ENCODE measurements at regions not wholly inside any gene's neighbourhood (a gene's known extent, or its start where the extent isn't known, plus 50 kb on each side); places are given as distances from the start of the nearest gene placed in this dataset.

DNA sequence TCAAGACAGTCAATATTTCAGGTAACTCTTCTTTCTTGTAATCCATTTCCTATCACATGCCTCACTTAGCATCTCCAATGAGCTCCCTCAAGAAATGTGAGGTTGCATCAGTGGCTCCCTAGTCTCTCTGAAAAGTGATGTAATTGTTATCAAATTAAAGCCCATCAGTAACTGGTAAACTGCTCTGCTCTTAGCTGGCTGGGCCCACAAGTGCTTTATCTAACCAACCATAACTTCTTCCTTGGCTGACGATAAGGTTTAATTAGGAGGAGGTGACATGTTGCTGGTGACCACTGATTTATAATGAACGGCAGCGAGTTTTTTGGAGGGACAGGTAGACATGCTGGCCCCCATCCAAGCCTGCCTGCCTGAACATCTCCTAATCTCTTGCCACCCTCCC lies 79.6 kb downstream of the RTP4 start:
- H3K4me1 Mint-ChIP-seq, result no peaks in the 10 kb centered on the region
- DNase-seq (ENCODE audit: low spot score in 2 of 2, unreplicated experiment in 2 of 2), result no peak
- H3K9me3 Mint-ChIP-seq, result peaks cover 12% of the 10 kb centered on the region
- H3K27ac Mint-ChIP-seq, result no peak overlapping the region
- TF ChIP-seq, protein P1, sequence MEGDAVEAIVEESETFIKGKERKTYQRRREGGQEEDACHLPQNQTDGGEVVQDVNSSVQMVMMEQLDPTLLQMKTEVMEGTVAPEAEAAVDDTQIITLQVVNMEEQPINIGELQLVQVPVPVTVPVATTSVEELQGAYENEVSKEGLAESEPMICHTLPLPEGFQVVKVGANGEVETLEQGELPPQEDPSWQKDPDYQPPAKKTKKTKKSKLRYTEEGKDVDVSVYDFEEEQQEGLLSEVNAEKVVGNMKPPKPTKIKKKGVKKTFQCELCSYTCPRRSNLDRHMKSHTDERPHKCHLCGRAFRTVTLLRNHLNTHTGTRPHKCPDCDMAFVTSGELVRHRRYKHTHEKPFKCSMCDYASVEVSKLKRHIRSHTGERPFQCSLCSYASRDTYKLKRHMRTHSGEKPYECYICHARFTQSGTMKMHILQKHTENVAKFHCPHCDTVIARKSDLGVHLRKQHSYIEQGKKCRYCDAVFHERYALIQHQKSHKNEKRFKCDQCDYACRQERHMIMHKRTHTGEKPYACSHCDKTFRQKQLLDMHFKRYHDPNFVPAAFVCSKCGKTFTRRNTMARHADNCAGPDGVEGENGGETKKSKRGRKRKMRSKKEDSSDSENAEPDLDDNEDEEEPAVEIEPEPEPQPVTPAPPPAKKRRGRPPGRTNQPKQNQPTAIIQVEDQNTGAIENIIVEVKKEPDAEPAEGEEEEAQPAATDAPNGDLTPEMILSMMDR (IDR thresholded peaks at IDR 0.05; ENCODE audit: unreplicated experiment), result no peak
- no peak overlapping the region for H3K4me3 Mint-ChIP-seq
- H3K36me3 Mint-ChIP-seq, result no peaks in the 10 kb centered on the region
- H3K27me3 Mint-ChIP-seq (ENCODE audit: low read depth), result no peaks in the 10 kb centered on the region

DNA sequence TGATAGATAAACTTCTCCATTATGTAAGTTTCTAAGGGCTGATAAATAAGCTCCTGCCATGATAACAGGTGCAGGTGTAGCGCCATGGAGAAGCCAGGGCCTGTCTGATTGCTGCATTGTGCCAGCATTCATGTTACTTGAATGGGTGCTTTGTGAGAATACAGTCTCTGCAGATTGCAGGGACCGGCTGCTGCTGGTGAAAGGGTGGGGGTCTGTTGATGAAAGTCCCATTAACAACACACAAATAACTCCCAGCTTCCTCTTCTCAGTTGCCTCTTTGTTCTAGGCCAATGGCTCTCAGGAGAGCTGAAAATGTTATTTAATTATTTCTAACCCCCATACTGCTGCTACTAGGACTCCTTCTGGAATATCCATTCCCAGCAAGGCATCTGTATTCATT lies 77.2 kb downstream of the RTP4 start:
- no peak overlapping the region for H3K27ac Mint-ChIP-seq
- H3K27me3 Mint-ChIP-seq (ENCODE audit: low read depth), result no peaks in the 10 kb centered on the region
- TF ChIP-seq, protein P1 (IDR thresholded peaks at IDR 0.05; ENCODE audit: unreplicated experiment), result no peak
- no peak overlapping the region for H3K4me3 Mint-ChIP-seq
- no peaks in the 10 kb centered on the region for H3K36me3 Mint-ChIP-seq
- DNase-seq (ENCODE audit: low spot score in 2 of 2, unreplicated experiment in 2 of 2), result no peak
- no peaks in the 10 kb centered on the region for H3K4me1 Mint-ChIP-seq
- H3K9me3 Mint-ChIP-seq, result no peaks in the 10 kb centered on the region

DNA sequence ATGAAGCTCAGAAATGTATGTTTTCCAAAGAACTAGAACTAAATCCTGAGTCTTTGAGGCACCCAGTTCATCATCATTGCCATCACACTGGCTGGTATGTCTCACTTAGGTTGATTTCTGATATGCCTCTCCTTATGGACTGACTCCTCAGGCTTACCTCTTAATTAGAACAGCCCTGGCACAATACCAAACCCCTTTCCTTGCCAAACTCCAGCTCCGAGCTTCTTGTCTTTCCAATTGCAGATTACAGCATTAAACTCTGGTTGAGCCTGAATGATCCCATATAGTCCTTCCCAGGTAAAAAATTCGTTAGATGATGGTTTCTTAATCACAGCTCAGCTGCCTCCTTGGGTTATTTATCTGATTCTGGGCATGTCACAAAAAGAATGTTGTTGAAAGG lies 66.3 kb downstream of the RTP4 start:
- TF ChIP-seq, protein P1 (IDR thresholded peaks at IDR 0.05; ENCODE audit: unreplicated experiment), result no peak
- Mint-ChIP-seq H3K36me3 (no peaks in the 10 kb centered on the region), H3K9me3 (peaks cover 10% of the 10 kb centered on the region), H3K4me3 (no peak overlapping the region), H3K27ac (no peak overlapping the region), H3K4me1 (peaks cover 8% of the 10 kb centered on the region), H3K27me3 (ENCODE audit: low read depth) (no peaks in the 10 kb centered on the region)
- no peak for DNase-seq (ENCODE audit: low spot score in 2 of 2, unreplicated experiment in 2 of 2)

DNA sequence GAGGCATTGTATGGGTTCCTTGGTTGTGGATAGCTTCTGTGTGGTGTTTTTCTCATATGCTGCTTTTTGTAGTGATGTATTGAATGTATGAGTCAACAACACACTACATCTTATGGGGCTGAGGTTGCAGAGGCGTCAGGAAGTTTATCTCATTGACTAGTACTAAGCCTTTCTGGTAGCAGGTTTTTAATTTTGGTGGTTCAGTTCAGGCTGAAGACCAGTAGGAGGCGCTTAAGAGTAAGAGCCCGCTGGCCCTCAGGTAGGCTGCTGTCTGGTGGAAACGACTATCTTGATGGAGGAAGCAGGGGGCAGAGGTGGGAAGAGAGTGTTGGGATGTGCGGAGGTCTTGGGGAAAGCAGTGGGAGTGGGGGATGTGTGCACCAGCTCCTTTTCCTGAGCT lies 62.4 kb downstream of the RTP4 start:
- Mint-ChIP-seq H3K4me1 (peaks cover 5% of the 10 kb centered on the region), H3K27ac (no peak overlapping the region), H3K4me3 (no peak overlapping the region), H3K36me3 (no peaks in the 10 kb centered on the region), H3K9me3 (peaks cover 14% of the 10 kb centered on the region), H3K27me3 (ENCODE audit: low read depth) (no peaks in the 10 kb centered on the region)
- TF ChIP-seq, protein P1 (IDR thresholded peaks at IDR 0.05; ENCODE audit: unreplicated experiment), result no peak
- no peak for DNase-seq (ENCODE audit: low spot score in 2 of 2, unreplicated experiment in 2 of 2)

All from mesothelial cell of epicardium (in vitro differentiated cells).